DMS53 (cell line): ENCODE measurements at regions not wholly inside any gene's neighbourhood (a gene's known extent, or its start where the extent isn't known, plus 50 kb on each side); places are given as distances from the start of the nearest gene placed in this dataset.

Source experiments
- DNase-seq: peaks from one replicate; lab custom pipeline; 2025; lab: John Stamatoyannopoulos, UW

DNA sequence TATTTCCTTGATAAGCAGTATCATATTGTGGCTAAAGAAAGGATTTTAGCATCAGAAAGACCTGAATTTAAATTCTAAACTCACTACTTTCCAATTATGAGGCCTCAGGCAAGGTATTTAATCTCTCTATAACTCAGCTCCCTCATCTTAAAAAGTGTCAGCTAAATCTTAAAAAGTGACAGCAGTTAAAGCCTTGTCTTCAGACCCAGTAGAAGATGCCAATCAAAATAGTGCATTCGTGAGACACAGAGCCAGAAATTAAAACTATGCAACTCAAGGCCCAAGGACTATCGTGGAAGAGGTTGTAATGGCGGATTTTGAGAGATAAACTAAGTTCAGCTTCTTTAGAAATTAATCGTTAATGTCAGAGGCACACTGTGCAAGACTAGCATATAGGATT lies 677.5 kb upstream of the BRINP3 start:
- DNase-seq = no peak

- DNase-seq = no peak
Measured at GRCh38 chr1:191160837-191161236, 683.2 kb upstream of the BRINP3 start.

DNA sequence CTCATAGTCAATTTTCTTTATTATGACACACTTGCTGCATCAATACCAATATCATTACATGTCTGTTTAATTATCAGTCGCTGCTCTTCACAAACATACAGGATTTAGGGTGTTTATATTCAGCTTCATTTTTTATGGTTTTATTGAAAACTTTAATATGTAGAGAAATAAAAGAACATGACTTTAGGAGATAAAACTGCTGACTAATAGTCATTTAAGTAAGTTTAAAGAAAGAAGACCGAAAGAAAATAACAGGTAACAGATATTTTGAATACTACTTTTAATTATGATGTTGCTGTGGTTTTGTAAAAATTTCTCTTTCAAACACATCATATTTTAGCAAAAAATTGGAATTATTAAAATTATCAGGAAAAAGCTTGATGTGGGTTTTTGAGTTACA lies 685.1 kb upstream of the BRINP3 start:
- no peak for DNase-seq

GRCh38 chr1:191163621-191164020 lies 686.0 kb upstream of the BRINP3 start:
- DNase-seq = peak; percentile 8

- no peak for DNase-seq
Measured at GRCh38 chr1:191174298-191174697, 696.6 kb upstream of the BRINP3 start.

GRCh38 chr1:191176131-191176530 lies 698.5 kb upstream of the BRINP3 start:
- no peak for DNase-seq

DNA sequence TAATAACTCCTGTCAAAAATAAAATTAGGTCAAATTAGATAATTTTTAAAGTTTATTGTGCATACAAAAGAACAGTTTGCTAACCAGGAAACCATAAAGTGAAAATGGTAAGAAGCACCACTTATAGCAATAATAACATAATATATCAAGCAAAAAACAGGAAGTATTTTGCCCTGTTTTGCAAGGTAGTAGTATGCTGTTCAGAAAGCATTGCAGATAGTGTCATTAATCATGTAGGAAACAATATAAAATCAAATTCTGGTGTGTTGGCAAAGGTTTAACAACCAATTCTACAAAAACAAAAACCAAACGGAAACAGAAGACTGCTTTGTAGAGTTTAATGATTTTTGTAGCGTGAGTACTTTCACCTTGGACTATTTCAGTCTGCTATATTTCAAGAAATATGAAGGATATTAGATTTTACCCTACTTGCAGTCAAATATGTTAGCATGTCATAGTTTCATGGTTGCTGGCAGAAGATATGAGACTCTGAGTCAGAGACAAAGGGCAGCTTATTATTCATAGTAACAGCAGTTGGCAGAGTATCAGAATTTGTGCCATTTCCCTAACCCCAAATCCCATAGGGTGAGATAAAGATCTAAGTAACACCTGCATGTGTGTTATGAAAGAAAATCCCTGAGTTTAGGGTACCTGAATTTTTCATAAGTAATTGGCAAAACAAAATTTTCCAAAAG lies 729.0 kb upstream of the BRINP3 start:
- DNase-seq = no peak

GRCh38 chr1:191222206-191222605 lies 744.5 kb upstream of the BRINP3 start:
- no peak for DNase-seq

- no peak for DNase-seq
Measured at GRCh38 chr1:191240925-191241324, 763.3 kb upstream of the BRINP3 start.

- DNase-seq = peak; percentile 2
Measured at GRCh38 chr1:191255354-191256054, 777.8 kb upstream of the BRINP3 start.

DNA sequence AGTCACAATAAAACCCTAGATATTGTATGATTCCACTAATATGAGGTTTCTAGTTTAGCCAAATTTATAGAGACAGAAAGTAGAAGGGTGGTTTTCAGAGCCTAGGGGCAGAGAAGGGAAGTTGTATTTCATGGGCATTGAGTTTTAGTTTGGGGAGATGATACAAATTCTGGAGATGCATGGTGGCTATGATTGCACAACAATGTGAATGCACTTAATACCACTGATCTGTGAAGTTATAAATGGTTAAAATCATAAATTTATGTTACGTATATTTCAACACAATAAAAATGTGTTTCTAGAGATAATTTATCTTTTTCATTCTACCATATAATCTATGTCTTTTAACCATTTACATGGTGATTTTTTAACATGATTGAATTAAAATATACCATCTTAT lies 779.3 kb upstream of the BRINP3 start:
- DNase-seq = no peak

DNA sequence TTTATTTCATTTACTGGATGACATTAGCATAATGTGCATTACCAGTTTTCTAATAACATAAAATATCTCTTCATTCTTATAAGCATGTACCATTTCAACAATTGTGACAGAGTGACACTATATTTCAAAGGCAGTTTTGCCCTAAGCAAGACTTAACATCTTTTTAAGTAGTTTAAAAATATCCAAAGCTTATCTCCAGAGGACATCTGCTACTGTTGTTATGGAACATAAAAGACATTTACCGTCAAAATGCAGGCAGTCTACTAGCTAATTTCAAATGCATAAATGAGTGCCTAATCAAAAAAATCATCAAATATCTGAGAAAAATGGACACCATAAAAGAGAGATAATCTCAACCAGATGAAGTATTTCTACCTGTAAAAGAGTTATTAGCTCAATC lies 782.4 kb upstream of the BRINP3 start:
- no peak for DNase-seq

- no peak for DNase-seq
Measured at GRCh38 chr1:191261111-191261510, 783.4 kb upstream of the BRINP3 start.

- peak; percentile 47 for DNase-seq
Measured at GRCh38 chr1:191279266-191279800, 801.7 kb upstream of the BRINP3 start.

DNA sequence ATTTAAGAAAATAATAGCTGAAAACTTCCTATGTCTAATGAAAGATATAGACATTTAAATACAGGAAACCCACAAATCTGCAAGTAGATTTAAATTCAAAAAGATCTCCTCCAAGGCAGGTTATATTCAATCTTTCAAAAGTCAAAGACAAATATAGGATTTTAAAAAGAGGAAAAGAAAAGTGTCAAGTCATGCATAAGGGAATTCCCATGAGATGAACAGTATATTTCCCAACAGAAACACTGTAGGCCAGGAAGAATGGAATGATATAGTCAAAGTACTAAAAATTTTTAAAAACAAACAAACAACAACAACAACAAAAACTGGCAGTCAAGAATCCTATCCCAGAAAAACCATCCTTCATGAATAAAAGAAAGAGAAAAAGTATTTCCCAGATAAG lies 806.5 kb upstream of the BRINP3 start:
- no peak for DNase-seq

GRCh38 chr1:191290441-191290840 lies 812.8 kb upstream of the BRINP3 start:
- DNase-seq = peak; percentile 7

- DNase-seq = no peak
Measured at GRCh38 chr1:191305370-191305769, 827.7 kb upstream of the BRINP3 start.

DNA sequence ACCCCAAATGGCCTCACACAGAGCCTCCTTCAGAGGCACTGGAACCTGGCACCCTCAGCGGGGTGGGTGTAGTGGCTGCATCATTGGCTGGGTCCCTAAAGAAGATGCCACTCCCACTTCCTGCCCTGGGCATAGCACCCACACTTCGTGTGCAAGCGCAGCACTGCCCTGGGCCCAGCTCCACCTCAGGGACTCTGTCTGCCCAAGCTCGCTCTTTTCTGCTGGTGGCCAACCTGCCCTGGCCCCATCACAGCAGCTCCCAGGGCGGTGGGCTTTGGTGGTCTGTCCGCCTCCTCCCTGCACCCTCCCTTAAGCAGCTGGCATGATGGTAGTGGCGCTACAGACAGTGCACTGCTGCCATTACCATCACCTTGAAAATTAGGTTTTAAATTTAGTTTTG lies 829.3 kb upstream of the BRINP3 start:
- no peak for DNase-seq

DNA sequence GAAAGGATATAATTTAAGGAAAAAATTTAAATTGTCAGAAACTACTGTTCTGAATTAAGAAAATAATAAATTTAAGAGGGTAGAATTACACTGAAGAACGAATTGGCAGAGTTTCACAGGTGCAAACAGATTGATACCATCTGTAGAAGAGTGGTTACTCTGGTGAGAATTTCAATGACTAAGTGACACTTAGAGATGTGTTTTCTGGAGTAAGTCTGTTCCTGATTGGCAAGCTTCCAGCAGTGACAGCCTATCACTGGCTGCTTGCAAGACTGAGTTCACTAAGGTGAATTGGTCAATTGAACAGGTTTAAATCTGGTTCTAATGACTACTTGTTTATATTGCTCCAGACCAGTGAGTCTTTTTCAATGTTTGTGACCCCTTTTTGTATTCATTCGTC lies 838.2 kb upstream of the RGS18 start:
- peak; percentile 81 for DNase-seq

GRCh38 chr1:191327868-191328267 lies 830.4 kb upstream of the RGS18 start:
- no peak for DNase-seq

GRCh38 chr1:191343816-191344215 lies 814.4 kb upstream of the RGS18 start:
- no peak for DNase-seq

DNA sequence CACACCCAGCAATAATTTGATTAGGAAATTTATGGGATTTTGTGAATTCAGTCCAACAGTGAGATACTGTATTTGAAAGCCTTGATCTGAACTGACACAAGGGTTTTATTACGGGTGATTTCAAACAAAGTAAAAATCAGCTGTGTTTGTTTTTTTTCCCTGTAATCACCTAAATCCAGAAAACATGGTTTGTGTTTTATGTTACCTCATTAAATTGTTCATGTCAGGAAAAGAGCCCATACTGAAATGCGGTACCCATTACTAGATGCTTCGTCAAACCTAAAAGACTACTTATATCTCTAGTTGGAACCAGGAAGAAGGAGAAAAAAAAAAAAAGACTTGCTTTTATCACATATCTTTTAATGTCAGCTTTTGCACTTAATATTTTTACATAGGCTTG lies 811.9 kb upstream of the RGS18 start:
- DNase-seq = no peak

GRCh38 chr1:191348328-191348727 lies 809.9 kb upstream of the RGS18 start:
- DNase-seq = no peak

DNA sequence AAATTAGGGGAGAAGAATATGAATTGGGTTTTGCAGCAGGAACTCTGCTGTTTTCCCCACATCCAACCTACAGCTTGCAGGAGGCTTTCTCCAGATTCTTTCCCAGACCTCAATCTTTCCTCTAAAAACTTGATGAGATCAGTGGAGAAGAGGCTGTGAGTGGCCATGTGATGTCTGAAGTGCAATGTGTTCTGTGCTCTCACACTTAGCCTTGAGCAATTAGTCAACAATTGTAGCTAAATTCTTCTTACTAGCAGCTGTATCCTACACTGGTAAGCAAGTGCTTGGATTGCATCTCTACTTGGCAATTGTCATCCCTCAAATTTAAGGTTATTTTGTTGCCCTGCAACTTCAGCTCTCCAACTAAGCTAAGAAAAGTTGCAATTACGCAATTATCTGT lies 807.3 kb upstream of the RGS18 start:
- peak; percentile 18 for DNase-seq
